ENCODE measurements at regions not wholly inside any gene's neighbourhood (a gene's known extent, or its start where the extent isn't known, plus 50 kb on each side); places are given as distances from the start of the nearest gene placed in this dataset.
A peak's percentile ranks its signal among the peaks of the same experiment; 100 is the strongest.

GRCh38 chr9:18385696-18386490 is 88.1 kb upstream of the ADAMTSL1 start:
- Histone ChIP-seq H3K4me1 (peaks cover 0 to 10% (median 0%) of the 10 kb centered on the region in 12 donors), H3K27ac (no peak overlapping the region), H3K27me3 (no peaks in the 10 kb centered on the region), H3K36me3 (no peaks in the 10 kb centered on the region), H3K9me3 (no peaks in the 10 kb centered on the region), H3K4me3 (no peak overlapping the region)
- ATAC-seq (no peak), DNase-seq (no peak)
- TF ChIP-seq POLR2A (IDR thresholded peaks at IDR 0.05) = no peak
- TF ChIP-seq CTCF (IDR thresholded peaks at IDR 0.05) = no peak
- WGBS, 4 donors = 86 to 89% (median 89%) methylated on average over 6 of the region's 6 CpGs
- intact Hi-C loops (cut with DNase I) = no loop called here

GRCh38 chr9:18390393-18390792 is 83.6 kb upstream of the ADAMTSL1 start:
- Histone ChIP-seq H3K27me3 (no peaks in the 10 kb centered on the region), H3K4me1 (peaks cover 0 to 20% (median 2%) of the 10 kb centered on the region in 12 donors), H3K9me3 (no peaks in the 10 kb centered on the region), H3K27ac (no peak overlapping the region), H3K4me3 (no peak overlapping the region), H3K36me3 (no peaks in the 10 kb centered on the region)
- TF ChIP-seq POLR2A (IDR thresholded peaks at IDR 0.05) (no peak), CTCF (IDR thresholded peaks at IDR 0.05) (no peak)
- intact Hi-C loops (cut with DNase I) = no loop called here
- ATAC-seq (peak in 2 of 4 donors; percentile 24 to 32), DNase-seq (no peak)
- WGBS, 4 donors = 24 to 38% (median 29%) methylated on average over 4 of the region's 4 CpGs

GRCh38 chr9:18393340-18394130 is 80.4 kb upstream of the ADAMTSL1 start:
- DNase-seq (peak in 3 of 5 donors; percentile 23 to 51 (median 33)), ATAC-seq (peak in 3 of 4 donors; percentile 76 to 91 (median 80))
- Histone ChIP-seq H3K9me3 (no peaks in the 10 kb centered on the region), H3K27ac (peak overlapping the region in 5 of 12 donors; percentile 2 to 67 (median 31)), H3K4me3 (no peak overlapping the region), H3K4me1 (peaks cover 0 to 20% (median 2%) of the 10 kb centered on the region in 12 donors), H3K27me3 (no peaks in the 10 kb centered on the region), H3K36me3 (no peaks in the 10 kb centered on the region)
- 46 to 57% (median 49%) methylated on average over 4 of the region's 4 CpGs for WGBS, 4 donors
- intact Hi-C loops (cut with DNase I) = no loop called here
- TF ChIP-seq POLR2A (IDR thresholded peaks at IDR 0.05) (no peak), CTCF (IDR thresholded peaks at IDR 0.05) (no peak)

GRCh38 chr9:18394847-18395351 is 79.1 kb upstream of the ADAMTSL1 start:
- Histone ChIP-seq H3K4me1 (peaks cover 0 to 20% (median 2%) of the 10 kb centered on the region in 12 donors), H3K4me3 (no peak overlapping the region), H3K27ac (peak overlapping the region in 2 of 12 donors; percentile 13 to 67), H3K9me3 (no peaks in the 10 kb centered on the region), H3K27me3 (no peaks in the 10 kb centered on the region), H3K36me3 (no peaks in the 10 kb centered on the region)
- TF ChIP-seq POLR2A (IDR thresholded peaks at IDR 0.05) = no peak
- TF ChIP-seq CTCF (IDR thresholded peaks at IDR 0.05) = no peak
- no peak for ATAC-seq
- no peak for DNase-seq
- WGBS, 4 donors = 42 to 79% (median 56%) methylated on average over 1 of the region's 1 CpG
- intact Hi-C loops (cut with DNase I) = no loop called here

Data from heart left ventricle (tissue), 16 donors.